GM21529 (cell line): ENCODE measurements at regions not wholly inside any gene's neighbourhood (a gene's known extent, or its start where the extent isn't known, plus 50 kb on each side); places are given as distances from the start of the nearest gene placed in this dataset.

Experiments used
- ATAC-seq: cut with Tn5 transposase; IDR thresholded peaks from one replicate; pipeline ENCODE4 v1.9.1; 2021; ENCODE audit not compliant: unreplicated experiment

GRCh38 chr6:91352878-91353277 lies 766.0 kb upstream of the MAP3K7 start:
- no peak for ATAC-seq

GRCh38 chr6:91352321-91352720 lies 765.4 kb upstream of the MAP3K7 start:
- ATAC-seq: no peak

- no peak for ATAC-seq
These were observed 763.5 kb upstream of the MAP3K7 start for GRCh38 chr6:91350146-91350908.

- no peak for ATAC-seq
These were observed 754.6 kb upstream of the MAP3K7 start for GRCh38 chr6:91341473-91341872.

GRCh38 chr6:91340896-91341395 lies 754.1 kb upstream of the MAP3K7 start:
- no peak for ATAC-seq

GRCh38 chr6:91337967-91338366 lies 751.1 kb upstream of the MAP3K7 start:
- ATAC-seq: no peak

GRCh38 chr6:91330896-91331295 lies 744.0 kb upstream of the MAP3K7 start:
- no peak for ATAC-seq

- ATAC-seq: no peak
These were observed 741.4 kb upstream of the MAP3K7 start for GRCh38 chr6:91328241-91328640.

GRCh38 chr6:91324711-91325110 lies 737.8 kb upstream of the MAP3K7 start:
- ATAC-seq: no peak

- no peak for ATAC-seq
These were observed 731.1 kb upstream of the MAP3K7 start for GRCh38 chr6:91317984-91318383.

GRCh38 chr6:91317247-91317835 lies 730.5 kb upstream of the MAP3K7 start:
- ATAC-seq: no peak

- no peak for ATAC-seq
These were observed 723.3 kb upstream of the MAP3K7 start for GRCh38 chr6:91310178-91310577.

- no peak for ATAC-seq
These were observed 718.9 kb upstream of the MAP3K7 start for GRCh38 chr6:91305755-91306154.

- ATAC-seq: no peak
These were observed 717.6 kb upstream of the MAP3K7 start for GRCh38 chr6:91304521-91304920.

GRCh38 chr6:91303326-91303725 lies 716.5 kb upstream of the MAP3K7 start:
- no peak for ATAC-seq

- no peak for ATAC-seq
These were observed 712.9 kb upstream of the MAP3K7 start for GRCh38 chr6:91299544-91300491.

GRCh38 chr6:91298543-91299145 lies 711.8 kb upstream of the MAP3K7 start:
- ATAC-seq: no peak

GRCh38 chr6:91293395-91293794 lies 706.5 kb upstream of the MAP3K7 start:
- ATAC-seq: no peak

GRCh38 chr6:91291071-91291470 lies 704.2 kb upstream of the MAP3K7 start:
- no peak for ATAC-seq

GRCh38 chr6:91288741-91289140 lies 701.9 kb upstream of the MAP3K7 start:
- ATAC-seq: no peak

- no peak for ATAC-seq
These were observed 695.0 kb upstream of the MAP3K7 start for GRCh38 chr6:91281901-91282300.
